Right lobe of liver (tissue), 6 donors: ENCODE measurements at regions not wholly inside any gene's neighbourhood (a gene's known extent, or its start where the extent isn't known, plus 50 kb on each side); places are given as distances from the start of the nearest gene placed in this dataset.

Experiments
- ATAC-seq, 4 donors: fragments of 200-7000 bp; cut with Tn5 transposase; one replicate each; pipeline ENCODE4 v1.9.1; 2020; ENCODE audit warnings: mild to moderate bottlenecking in 4 of 4, moderate library complexity in 4 of 4
- DNase-seq, 3 donors: peaks; one replicate each; pipeline ENCODE4 v3.0.0-alpha.2; 2020
- H3K27ac ChIP-seq, 3 donors: fragments of 200-600 bp; one replicate each; pipeline ENCODE4 v1.8.0; 2022
- H3K27me3 ChIP-seq, 2 donors: fragments of 200-600 bp; one replicate each; pipeline ENCODE4 v1.8.0; 2022
- H3K36me3 ChIP-seq, 4 donors: fragments of 200-600 bp; sonication (generic) in 1 of 4; one replicate each; pipeline versions ENCODE4 v1.5.1 to v1.8.0; 2017 to 2022; ENCODE audit warnings: control low read depth in 1 of 4
- H3K4me1 ChIP-seq, 4 donors: fragments of 200-600 bp; sonication (generic) in 1 of 4; one replicate each; pipeline versions ENCODE4 v1.5.1 to v1.8.0; 2017 to 2022; ENCODE audit warnings: control low read depth in 1 of 4
- H3K4me3 ChIP-seq, 3 donors: fragments of 200-600 bp; one replicate each; pipeline ENCODE4 v1.8.0; 2022
- H3K9me3 ChIP-seq, 4 donors: fragments of 200-600 bp; sonication (generic) in 1 of 4; one replicate each; pipeline versions ENCODE4 v1.5.1 to v1.8.0; 2017 to 2022; ENCODE audit warnings: control low read depth in 1 of 4
- POLR2A ChIP-seq: fragments of 450-650 bp; IDR thresholded peaks from one replicate; pipeline ENCODE4 v1.6.1; 2017; ENCODE audit warnings: antibody characterized with exemption, mild to moderate bottlenecking
- WGBS: methylation state at CpG from one replicate; pipeline ENCODE4 v1.1.6; 2018; ENCODE audit warnings: low coverage, low lambda C conversion rate; ENCODE audit not compliant: insufficient coverage; ENCODE audit errors: missing lambda C conversion rate; 5-methylcytosine and 5-hydroxymethylcytosine counted together
- intact Hi-C, 2 donors: fragments of 100-400 bp; cut with DNase I; formaldehyde crosslinking; loops; one replicate each; pipeline versions ENCODE4 v1.11.2 to v1.14.1; 2022
- TF ChIP-seq, protein P1 (sequence below), 4 donors: fragments of 200-600 bp in 3 of 4; fragments of 450-650 bp in 1 of 4; IDR thresholded peaks; one replicate each; pipeline versions ENCODE4 v1.5.1 to v1.8.0; 2016 to 2022; ENCODE audit warnings: antibody characterized with exemption in 4 of 4, mild to moderate bottlenecking in 2 of 4
- donor health status: DM: no; HTN: yes; CAD: no.
- donor health status: DM: no; HTN: no; CAD: no.
- donor health status: DM: no; HTN: no; CAD: no.
- donor health status: DM: no; HTN: yes; CAD: no.
- donor health status: DM: no; HTN: yes; CAD: no.

DNA sequence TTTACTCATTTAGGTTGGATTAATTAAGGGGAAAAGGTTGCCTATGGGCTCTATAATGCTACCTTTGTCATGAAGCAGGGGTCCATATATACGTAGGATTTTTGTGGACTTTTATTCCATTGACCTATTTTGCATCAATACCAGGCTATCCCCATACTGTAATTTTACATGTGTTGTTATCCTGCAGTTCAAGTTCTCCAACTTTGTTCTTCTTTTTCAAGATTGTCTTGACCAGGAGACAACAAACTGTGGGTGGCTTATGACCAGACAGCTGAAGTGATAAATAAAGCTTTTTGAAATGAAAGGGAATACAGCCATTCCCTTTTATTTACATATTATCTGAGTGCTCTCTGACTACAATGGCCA lies 345.7 kb downstream of the BARHL2 start:
- Histone ChIP-seq H3K4me1 (no peaks in the 10 kb centered on the region), H3K9me3 (no peaks in the 10 kb centered on the region), H3K36me3 (no peaks in the 10 kb centered on the region), H3K4me3 (no peak overlapping the region), H3K27me3 (no peaks in the 10 kb centered on the region), H3K27ac (no peak overlapping the region)
- TF ChIP-seq, protein P1, sequence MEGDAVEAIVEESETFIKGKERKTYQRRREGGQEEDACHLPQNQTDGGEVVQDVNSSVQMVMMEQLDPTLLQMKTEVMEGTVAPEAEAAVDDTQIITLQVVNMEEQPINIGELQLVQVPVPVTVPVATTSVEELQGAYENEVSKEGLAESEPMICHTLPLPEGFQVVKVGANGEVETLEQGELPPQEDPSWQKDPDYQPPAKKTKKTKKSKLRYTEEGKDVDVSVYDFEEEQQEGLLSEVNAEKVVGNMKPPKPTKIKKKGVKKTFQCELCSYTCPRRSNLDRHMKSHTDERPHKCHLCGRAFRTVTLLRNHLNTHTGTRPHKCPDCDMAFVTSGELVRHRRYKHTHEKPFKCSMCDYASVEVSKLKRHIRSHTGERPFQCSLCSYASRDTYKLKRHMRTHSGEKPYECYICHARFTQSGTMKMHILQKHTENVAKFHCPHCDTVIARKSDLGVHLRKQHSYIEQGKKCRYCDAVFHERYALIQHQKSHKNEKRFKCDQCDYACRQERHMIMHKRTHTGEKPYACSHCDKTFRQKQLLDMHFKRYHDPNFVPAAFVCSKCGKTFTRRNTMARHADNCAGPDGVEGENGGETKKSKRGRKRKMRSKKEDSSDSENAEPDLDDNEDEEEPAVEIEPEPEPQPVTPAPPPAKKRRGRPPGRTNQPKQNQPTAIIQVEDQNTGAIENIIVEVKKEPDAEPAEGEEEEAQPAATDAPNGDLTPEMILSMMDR (IDR thresholded peaks at IDR 0.05), result no peak
- no peak for TF ChIP-seq POLR2A
- intact Hi-C loops, result no loop called here
- no peak for DNase-seq
- WGBS, result 50% methylated on average over 1 of the region's 1 CpG
- no peak for ATAC-seq

DNA sequence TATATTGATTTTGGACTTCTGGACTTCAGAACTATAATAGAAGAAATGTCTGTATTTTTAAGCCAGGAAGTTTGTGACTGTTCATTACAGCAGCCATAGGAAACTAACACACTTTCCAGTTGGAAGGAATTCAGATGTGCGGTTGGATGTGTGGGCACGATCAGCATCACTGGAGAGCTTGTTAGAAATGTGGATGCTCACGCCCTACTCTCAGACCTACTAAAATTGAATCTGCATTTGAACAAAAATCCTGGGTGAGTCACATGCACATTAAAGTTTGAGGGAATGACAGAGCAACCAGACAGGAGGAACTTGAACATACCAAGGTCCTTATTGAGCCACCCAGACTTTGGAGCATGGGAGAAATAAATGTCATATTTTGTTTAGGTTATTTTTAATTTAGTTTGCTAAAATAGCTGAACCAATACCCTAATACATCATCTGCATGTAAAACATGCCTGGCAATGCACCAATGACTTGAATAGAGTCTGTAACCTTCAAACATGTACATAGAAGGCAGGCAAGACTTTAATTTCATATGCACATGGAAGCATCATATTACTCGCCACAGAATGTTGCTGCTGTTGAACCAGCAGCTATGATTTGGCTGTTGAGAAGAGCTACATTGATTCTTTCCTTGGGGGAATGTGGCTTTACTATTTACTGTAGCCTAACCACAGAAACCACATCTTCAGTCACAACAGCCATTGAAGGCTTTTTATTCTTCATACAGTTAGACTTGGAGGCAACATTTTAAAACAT lies 346.2 kb downstream of the BARHL2 start:
- no peak overlapping the region for H3K4me3 ChIP-seq
- no peaks in the 10 kb centered on the region for H3K4me1 ChIP-seq
- no peaks in the 10 kb centered on the region for H3K36me3 ChIP-seq
- H3K27me3 ChIP-seq, result no peaks in the 10 kb centered on the region
- H3K9me3 ChIP-seq, result no peaks in the 10 kb centered on the region
- intact Hi-C loops, result no loop called here
- DNase-seq (no peak), ATAC-seq (no peak)
- WGBS, result 68% methylated on average over 4 of the region's 4 CpGs
- TF ChIP-seq POLR2A, result no peak
- TF ChIP-seq, protein P1 (IDR thresholded peaks at IDR 0.05), result no peak
- no peak overlapping the region for H3K27ac ChIP-seq

DNA sequence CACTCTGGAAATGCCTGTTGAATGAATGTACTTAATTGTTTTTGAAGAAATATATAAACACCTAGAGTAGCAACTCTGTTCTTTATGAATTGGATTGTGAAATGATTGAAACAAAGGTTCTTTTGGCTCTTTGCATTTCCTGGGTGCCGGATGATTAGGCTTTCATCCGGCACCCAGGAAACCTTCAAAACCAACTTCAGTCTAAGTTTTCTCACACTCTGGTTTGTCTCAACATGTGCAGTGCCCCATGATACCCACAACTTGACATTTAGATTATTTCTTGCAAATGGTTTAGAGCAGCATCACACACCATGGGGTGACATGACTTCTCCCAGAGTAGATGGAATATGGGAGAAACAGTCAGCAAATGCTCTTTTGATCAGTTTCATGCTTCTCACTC lies 354.9 kb downstream of the BARHL2 start:
- 79% methylated on average over 2 of the region's 2 CpGs for WGBS
- H3K4me1 ChIP-seq, result no peaks in the 10 kb centered on the region
- TF ChIP-seq POLR2A, result no peak
- TF ChIP-seq, protein P1 (IDR thresholded peaks at IDR 0.05), result no peak
- no peaks in the 10 kb centered on the region for H3K36me3 ChIP-seq
- no peak overlapping the region for H3K4me3 ChIP-seq
- no peaks in the 10 kb centered on the region for H3K27me3 ChIP-seq
- DNase-seq (no peak), ATAC-seq (no peak)
- intact Hi-C loops, result no loop called here
- H3K9me3 ChIP-seq, result no peaks in the 10 kb centered on the region
- H3K27ac ChIP-seq, result no peak overlapping the region

DNA sequence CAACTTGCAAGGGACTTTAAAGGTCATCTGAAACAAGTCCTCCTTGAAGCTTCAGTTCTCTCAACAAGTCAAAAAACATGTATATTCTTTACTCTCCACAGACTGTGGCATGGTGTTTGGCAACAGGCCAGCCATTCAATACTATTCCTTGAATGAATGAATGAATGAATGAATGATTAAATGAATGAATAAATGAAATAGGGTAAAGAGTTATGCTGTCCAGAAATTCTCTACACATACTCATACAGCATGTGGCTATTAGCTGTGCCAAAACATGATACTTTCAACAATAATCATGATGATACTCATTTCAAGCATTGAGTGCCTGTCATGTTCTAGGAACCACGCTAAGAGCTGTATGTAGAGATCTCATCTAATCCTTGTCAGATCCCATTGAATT lies 356.1 kb downstream of the BARHL2 start:
- no peak overlapping the region for H3K27ac ChIP-seq
- DNase-seq (no peak), ATAC-seq (no peak)
- intact Hi-C loops, result no loop called here
- H3K36me3 ChIP-seq, result no peaks in the 10 kb centered on the region
- H3K4me1 ChIP-seq, result no peaks in the 10 kb centered on the region
- TF ChIP-seq POLR2A, result no peak
- TF ChIP-seq, protein P1 (IDR thresholded peaks at IDR 0.05), result no peak
- H3K27me3 ChIP-seq, result no peaks in the 10 kb centered on the region
- WGBS, result 67% methylated on average over 1 of the region's 1 CpG
- H3K4me3 ChIP-seq, result no peak overlapping the region
- H3K9me3 ChIP-seq, result no peaks in the 10 kb centered on the region
